Naive thymus-derived CD8-positive, alpha-beta T cell (primary cell): ENCODE measurements at regions not wholly inside any gene's neighbourhood (a gene's known extent, or its start where the extent isn't known, plus 50 kb on each side); places are given as distances from the start of the nearest gene placed in this dataset.
A peak's percentile ranks its signal among the peaks of the same experiment; 100 is the strongest.

Experiments used
- ATAC-seq, 2 donors: fragments of 150-1000 bp; cut with Tn5 transposase in 1 of 2; sonication (Bioruptor Pico), chemical (Tn5 transposase) in 1 of 2; 1 replicate in 1 of 2; 2 replicates in 1 of 2; pipeline ENCODE4 v1.10.0; 2021; ENCODE audit warnings: mild to moderate bottlenecking in 2 of 2, moderate library complexity in 2 of 2
- POLR2A ChIA-PET: fragments of 350-600 bp; sonication (Branson Sonifier 250); formaldehyde crosslinking; loops from one replicate; lab custom pipeline; 2021; ENCODE audit warnings: antibody characterized with exemption; lab: Charles Lee
- DNase-seq, 10 donors: peaks; one replicate each; pipeline versions ENCODE4 v3.0.0 to v3.0.0-alpha.2; 2020 to 2022
- H3K27ac Mint-ChIP-seq, 10 donors: one replicate each; pipeline ENCODE4 v1.8.0; 2020 to 2022; ENCODE audit warnings: mild to moderate bottlenecking in 10 of 10, mixed read lengths in 10 of 10, moderate library complexity in 4 of 10, inconsistent platforms in 1 of 10
- H3K27me3 Mint-ChIP-seq, 5 donors: one replicate each; pipeline ENCODE4 v1.8.0; 2021 to 2022; ENCODE audit warnings: mixed read lengths in 5 of 5
- H3K36me3 Mint-ChIP-seq, 3 donors: one replicate each; pipeline ENCODE4 v1.8.0; 2020 to 2022; ENCODE audit warnings: mixed read lengths in 3 of 3, mild to moderate bottlenecking in 2 of 3, inconsistent platforms in 1 of 3
- H3K4me1 Mint-ChIP-seq, 4 donors: one replicate each; pipeline ENCODE4 v1.8.0; 2021 to 2022; ENCODE audit warnings: mixed read lengths in 4 of 4
- H3K4me3 Mint-ChIP-seq, 10 donors: one replicate each; pipeline ENCODE4 v1.8.0; 2020 to 2022; ENCODE audit warnings: mild to moderate bottlenecking in 10 of 10, mixed read lengths in 10 of 10, moderate library complexity in 6 of 10, inconsistent platforms in 1 of 10
- H3K9me3 Mint-ChIP-seq, 9 donors: one replicate each; pipeline ENCODE4 v1.8.0; 2020 to 2022; ENCODE audit warnings: mixed read lengths in 9 of 9, mild to moderate bottlenecking in 3 of 9, inconsistent platforms in 1 of 9, moderate library complexity in 1 of 9

DNA sequence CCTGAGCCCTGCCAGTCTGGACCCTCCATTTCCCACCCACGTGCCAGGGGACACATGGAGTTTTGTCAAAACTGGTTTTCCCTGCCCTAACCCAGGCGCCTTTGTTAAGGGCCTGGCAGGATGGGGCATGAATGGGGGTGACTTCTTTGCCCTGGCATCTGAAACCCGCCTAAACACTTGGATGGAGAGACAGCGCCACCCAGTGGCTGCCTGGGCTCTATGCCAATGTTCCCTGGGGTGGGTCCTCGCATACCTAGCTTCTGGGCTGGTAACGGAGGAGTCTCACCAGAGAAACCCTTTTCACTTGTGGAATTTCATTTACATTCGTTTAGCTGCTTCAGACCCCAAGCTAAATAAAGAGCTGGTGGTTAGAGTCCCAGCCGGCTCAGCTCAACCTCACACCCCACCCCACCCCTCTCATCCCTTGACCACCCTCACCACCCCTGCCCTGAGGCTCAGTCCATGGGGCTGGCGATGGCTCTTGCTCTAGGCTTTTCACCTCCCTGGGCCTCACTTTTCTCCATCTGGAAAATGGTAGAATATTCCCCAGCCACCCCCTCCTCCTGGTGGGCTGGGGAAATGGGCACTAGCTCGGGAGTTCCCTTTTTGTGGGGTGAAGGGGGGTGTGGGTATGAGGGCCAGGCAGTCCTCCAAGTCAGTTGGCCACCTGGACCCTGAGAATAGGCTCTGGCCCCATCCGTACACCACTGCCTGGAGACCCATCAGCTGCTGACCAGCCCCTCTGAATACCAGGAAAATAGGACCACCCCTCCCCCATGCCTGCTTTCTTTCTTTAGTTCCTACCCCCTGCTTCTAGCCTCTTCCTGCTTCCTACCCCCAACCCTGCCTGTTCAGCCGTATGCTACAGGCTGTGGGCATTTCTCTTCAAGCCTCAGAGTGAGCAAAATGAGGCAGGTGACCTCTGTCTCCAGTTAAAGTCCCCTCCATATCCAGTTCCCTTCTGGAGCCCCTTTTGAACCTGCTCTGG is 57.1 kb upstream of the PJA1 start:
- peaks cover 0 to 4% (median 0%) of the 10 kb centered on the region in 4 donors for H3K4me1 Mint-ChIP-seq
- peak; percentile 52 to 87 (median 72) for DNase-seq
- no peaks in the 10 kb centered on the region for H3K27me3 Mint-ChIP-seq
- no peaks in the 10 kb centered on the region for H3K36me3 Mint-ChIP-seq
- H3K4me3 Mint-ChIP-seq = no peak overlapping the region
- peak; percentile 78 to 95 for ATAC-seq
- H3K27ac Mint-ChIP-seq = peak overlapping the region in 1 of 10 donors; percentile 18
- no peaks in the 10 kb centered on the region for H3K9me3 Mint-ChIP-seq
- POLR2A ChIA-PET = interaction anchor here (0.6 to 1.4 kb wide), 2 partner anchors 391 to 395 kb away, joined by 3 to 4 read pairs; no protein-coding TSS in a partner anchor

DNA sequence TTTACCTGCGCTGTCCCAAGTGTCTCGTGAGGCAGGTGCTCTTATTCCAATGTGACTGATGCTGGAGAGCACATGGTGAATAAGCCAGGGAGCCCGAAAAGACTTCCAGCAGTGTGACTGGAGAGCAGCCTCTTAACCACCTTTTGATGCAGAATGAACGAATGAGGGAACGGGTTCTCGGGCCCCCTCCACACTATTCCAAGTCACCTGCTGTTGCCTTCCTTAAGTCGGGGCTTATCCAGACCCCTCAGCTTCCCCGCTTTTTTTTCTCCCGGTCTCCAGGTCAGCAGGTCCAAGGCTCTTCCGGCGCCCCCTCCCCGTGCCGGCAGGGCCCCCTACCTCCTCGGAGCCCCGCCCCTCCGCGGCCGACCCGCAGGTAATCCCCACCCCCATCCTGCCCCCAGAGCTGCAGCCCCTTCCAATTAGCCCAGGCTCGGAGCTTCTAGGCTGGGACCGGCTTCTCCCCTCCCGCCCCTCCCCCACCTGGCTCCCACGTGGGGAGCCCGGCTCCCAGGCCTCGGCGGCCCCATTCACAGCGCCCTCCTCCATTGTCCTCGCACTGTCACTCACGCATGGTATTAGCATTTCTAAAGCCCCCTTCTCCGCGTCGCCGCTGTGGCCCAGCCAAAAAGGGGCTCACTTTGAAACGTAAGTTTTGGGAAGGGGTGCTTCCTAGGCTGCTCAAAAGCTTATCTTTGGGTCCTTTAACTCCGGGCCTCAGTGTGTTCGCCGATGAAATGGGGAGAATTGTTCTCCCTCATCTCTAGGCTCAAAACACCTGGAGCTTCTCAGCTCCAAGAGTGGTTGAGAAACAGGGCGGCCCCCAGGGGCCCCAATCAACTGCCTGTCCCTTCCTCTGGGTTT is 56.2 kb upstream of the PJA1 start:
- Mint-ChIP-seq H3K36me3 (no peaks in the 10 kb centered on the region), H3K27ac (no peak overlapping the region), H3K4me1 (peaks cover 0 to 4% (median 0%) of the 10 kb centered on the region in 4 donors), H3K4me3 (no peak overlapping the region), H3K27me3 (no peaks in the 10 kb centered on the region), H3K9me3 (no peaks in the 10 kb centered on the region)
- no peak for DNase-seq
- ATAC-seq = no peak
- POLR2A ChIA-PET = interaction anchor here (1.4 kb wide), 1 partner anchor 394 kb away, joined by 4 read pairs; no protein-coding TSS in a partner anchor

DNA sequence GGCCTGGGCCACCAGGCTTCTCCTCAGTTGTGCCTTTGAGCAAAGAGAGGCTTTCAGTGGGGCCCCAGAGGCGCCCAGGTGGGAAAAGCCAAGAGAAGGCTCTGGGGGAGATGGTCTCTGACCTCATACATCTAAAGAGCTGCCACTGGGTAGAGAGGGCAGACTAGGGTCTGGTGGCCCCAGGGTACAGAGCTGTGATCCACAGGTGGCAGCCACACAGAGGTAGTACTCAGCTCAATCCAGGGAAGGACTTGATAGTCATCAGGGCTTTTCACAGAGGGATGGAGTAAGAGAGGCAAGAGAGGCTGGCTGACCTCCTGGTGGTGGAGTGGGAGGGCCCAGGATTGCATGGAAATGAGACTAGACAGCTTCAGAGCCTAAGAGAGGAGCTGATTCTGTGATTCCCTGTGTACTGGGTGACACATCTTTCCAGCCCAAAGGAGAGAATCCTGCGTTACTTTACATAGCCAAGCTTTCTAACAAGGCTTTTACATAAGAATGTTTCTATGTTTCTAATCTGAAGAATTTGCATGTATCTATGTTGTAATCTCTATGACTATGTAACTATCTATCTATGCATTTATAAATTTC is 53.2 kb upstream of the PJA1 start:
- Mint-ChIP-seq H3K27ac (no peak overlapping the region), H3K27me3 (no peaks in the 10 kb centered on the region), H3K36me3 (no peaks in the 10 kb centered on the region), H3K4me3 (no peak overlapping the region), H3K9me3 (no peaks in the 10 kb centered on the region), H3K4me1 (peaks cover 0 to 4% (median 0%) of the 10 kb centered on the region in 4 donors)
- DNase-seq (no peak), ATAC-seq (no peak)
- POLR2A ChIA-PET = no interaction called here

DNA sequence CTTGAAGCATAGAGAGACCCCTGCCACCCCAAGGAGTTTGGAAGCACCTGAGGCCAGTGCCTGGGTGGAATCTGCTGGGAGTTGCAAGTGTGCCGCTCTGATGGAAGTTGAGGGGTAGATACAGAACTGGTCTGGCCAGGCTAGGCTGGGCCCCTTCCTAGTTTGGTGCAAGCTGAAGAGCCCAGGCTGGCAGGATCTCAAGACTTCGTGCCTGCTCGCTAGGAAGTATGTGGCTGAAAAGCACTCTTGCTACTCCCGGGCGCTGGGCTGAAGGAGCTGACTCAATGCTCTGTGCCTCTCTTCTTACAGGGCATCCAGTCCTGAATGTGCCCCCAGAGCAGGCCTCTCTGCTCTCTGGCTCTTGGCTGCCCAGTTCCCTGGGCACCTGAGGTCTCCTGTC is 51.7 kb upstream of the PJA1 start:
- Mint-ChIP-seq H3K27me3 (no peaks in the 10 kb centered on the region), H3K4me1 (peaks cover 0 to 3% (median 0%) of the 10 kb centered on the region in 4 donors), H3K4me3 (no peak overlapping the region)

DNA sequence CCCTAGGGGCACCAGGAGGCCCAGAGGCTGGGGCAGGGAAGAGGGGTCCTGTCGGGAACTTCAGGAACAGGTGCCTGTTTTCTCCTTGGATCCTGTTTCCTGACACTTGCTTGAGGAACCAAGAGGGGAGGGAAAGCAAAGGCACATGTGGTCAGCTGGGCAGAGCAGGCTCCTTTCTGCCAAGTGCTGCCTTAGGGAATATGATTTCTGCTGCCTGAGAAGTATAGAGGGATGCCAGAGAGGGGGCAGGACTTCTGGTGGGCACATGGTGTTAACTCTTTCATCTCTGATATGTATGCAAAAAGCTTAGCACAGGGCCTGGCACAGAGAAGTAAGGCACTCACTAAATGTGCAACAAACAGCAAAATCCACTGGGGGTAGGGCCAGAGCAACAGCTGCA is 51.2 kb upstream of the PJA1 start:
- Mint-ChIP-seq H3K27me3 (no peaks in the 10 kb centered on the region), H3K4me3 (no peak overlapping the region), H3K36me3 (no peaks in the 10 kb centered on the region), H3K27ac (peak overlapping the region in 1 of 10 donors; percentile 60), H3K9me3 (no peaks in the 10 kb centered on the region), H3K4me1 (no peaks in the 10 kb centered on the region)
- POLR2A ChIA-PET = no interaction called here
- ATAC-seq = no peak
- no peak for DNase-seq

More for the DNA sequence above, 51.7 kb upstream of the PJA1 start:
- POLR2A ChIA-PET = no interaction called here
- H3K36me3 Mint-ChIP-seq = no peaks in the 10 kb centered on the region
- no peak overlapping the region for H3K27ac Mint-ChIP-seq
- ATAC-seq = no peak
- no peaks in the 10 kb centered on the region for H3K9me3 Mint-ChIP-seq
- DNase-seq = no peak

DNA sequence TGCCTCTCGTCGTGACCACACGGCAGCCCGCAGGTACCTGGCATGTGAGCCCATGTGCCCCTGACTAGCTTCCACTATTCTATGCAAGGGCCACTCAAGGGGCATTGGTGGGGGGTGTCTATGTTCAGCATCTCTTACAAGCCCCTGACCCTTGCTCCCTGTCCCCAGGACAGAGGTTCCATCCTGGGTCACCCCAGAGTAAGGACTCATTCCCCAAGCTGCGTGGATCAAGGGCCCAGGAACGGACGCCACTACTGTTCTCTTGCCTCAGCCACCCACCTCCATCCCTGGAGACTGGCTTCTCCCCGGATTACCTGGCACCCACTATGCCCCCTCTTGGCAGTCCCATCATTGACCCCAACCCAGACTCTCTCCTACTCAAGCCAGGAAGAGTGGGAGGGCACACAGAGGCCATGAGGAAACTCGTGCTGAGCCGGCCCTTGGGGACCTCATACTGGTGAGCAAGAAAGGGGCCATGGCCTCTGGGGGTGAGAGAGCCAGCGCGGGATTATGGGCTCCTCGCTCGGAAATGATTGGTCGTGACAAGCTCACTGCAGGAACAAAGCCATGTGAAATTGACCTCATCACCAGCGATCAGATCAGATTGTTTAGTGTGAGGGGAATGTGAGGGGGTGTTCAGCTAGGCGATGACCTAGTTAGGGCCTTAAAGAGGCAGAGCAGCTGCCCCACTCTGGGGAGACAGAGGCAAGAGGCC is 50.1 kb upstream of the PJA1 start:
- no peak for ATAC-seq
- no peak overlapping the region for H3K27ac Mint-ChIP-seq
- no peaks in the 10 kb centered on the region for H3K36me3 Mint-ChIP-seq
- no peaks in the 10 kb centered on the region for H3K4me1 Mint-ChIP-seq
- POLR2A ChIA-PET = no interaction called here
- no peaks in the 10 kb centered on the region for H3K27me3 Mint-ChIP-seq
- H3K4me3 Mint-ChIP-seq = no peak overlapping the region
- DNase-seq = no peak
- no peaks in the 10 kb centered on the region for H3K9me3 Mint-ChIP-seq
